T1000 (cell line): ENCODE measurements at regions not wholly inside any gene's neighbourhood (a gene's known extent, or its start where the extent isn't known, plus 50 kb on each side); places are given as distances from the start of the nearest gene placed in this dataset.

Source experiments
- DNase-seq: peaks from one replicate; lab custom pipeline; 2025; ENCODE audit warnings: mixed read lengths; lab: John Stamatoyannopoulos, UW

DNA sequence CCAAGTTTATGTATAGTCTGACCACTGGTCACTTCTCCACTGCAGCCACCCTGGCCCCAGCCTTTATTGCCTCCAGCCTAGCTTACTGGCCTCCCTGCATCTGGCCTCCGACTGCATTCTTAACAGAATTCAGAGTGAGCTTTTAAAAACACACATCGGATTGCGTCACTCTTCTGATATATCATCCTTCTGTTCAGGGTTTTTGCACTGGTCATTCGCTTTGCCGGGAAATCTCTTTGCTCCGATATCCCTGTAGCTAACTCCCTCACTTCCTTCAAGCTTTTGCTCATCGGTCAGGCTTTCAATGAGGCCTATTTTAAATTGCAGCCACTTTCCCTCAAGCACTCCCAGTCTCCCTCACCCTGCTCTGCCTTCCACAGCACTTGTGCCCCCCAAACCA, 101.6 kb upstream of the DLX2 start:
- no peak for DNase-seq

DNA sequence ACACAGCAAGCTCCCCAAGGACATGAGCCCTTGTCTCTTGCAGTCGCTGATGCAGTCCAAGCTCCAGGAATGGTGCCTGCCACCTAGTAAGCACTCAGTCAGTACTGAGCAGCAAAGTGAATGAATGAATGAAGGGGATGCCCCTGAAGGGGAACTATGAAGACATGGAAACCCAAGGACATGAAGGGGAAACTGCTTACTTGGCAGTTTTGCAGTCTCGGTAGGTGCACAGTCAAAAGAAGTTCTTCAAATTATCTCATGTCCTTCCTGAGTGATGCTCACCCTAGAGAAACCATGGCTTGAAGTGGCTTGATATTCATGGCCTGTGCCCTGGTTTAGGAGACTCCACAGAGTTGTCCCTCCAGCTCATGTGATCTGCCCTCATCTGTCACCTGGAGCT, 102.1 kb upstream of the DLX2 start:
- DNase-seq: no peak

DNA sequence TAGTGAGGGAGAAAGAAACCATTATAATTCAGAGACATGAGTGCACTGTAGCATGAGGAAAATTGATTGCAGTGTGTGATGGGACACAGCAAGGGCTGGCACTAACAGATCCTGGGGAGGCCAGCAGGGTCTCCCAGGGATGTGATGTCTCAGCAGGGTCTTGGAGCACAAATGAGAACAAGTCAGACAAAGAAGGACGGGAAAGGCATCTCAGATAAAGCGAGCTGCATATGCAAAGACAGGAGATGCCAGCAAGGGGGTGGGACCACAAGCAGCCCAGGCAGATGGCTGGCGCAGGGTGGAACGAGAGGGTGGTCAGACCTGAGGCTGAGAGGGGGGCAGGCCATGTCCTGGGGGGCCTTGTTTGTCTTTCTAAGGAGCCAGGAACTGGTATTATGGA, 102.6 kb upstream of the DLX2 start:
- DNase-seq: no peak

DNA sequence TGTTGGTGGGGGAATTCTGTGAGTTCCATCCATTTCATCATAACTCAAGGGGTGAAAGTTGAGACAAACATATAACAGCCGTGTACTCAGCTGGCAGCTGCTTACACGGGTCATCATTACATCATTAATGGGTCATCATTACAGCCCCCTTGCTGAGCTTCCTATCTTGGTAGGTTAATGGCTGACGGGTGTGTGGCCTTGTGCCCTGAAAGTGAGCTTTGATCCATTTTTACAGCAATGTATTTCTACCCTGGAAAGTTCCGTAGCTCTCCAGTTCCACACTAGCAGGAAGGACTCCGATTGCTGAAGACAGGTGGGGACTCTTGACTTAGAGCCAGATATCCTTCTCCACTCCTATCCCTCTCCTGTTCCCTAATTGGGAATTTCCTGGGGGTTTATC, 105.2 kb upstream of the DLX2 start:
- no peak for DNase-seq

DNA sequence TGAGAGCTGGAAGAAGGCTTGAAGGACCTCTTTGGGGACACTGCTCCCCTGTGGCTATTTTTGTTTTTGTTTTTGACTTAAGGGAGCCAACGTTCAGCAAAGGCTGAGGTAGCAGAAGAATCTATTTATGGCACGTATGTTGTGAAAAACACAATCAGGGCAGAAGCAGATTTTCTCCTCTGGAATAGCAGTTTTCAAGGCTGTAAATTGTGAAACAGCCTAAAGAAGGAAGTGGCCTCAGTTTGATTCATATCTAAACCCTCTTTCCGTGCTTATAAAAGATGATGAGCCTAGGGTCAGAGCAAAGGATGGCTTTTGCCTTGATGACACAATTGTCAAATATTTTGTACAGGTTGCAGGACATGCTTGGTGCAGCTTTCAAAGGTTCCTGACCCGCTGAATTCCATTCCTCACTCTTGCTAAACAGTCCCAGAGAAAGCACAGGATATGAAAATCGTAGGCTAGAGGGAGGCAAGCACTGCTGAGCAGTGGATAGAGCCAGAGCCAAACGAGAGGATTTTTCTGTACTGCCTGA, 106.2 kb upstream of the DLX2 start:
- no peak for DNase-seq

DNA sequence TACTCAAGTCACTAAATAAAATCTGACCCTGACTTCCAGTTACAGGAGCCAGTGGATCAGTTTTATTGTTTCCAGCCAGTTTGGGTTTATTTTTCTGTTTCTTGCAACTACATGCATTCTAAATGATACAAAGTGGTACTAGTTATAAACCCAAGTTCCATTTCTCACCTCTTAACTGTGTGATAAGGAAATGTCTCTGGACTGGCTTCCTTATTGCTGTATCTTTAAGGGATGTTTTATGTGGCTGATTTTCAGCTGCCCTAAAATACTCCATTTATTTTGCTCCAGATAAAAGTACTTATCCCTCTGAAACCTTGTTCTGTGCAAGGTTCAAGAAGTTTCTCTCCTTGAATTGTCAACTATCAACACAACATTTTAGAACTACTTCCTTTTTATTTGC, 107.9 kb upstream of the DLX2 start:
- no peak for DNase-seq

DNA sequence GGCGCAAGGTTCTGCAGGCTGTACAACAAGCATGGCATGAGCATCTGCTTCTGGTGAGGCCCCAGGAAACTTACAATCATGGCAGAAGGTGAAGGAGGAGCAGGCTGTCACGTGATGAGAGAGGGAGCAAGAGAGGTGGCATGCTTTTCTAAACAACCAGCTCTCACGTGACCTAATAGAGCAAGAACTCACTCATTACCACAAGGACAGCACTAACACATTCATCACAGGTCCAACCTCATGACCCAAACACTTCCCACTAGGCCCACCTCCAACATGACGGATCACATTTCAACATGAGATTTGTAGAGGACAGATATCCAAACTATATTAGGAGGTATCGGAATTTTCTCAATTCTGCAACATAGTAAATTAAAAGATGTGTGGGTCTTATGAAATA, 108.8 kb upstream of the DLX2 start:
- no peak for DNase-seq

DNA sequence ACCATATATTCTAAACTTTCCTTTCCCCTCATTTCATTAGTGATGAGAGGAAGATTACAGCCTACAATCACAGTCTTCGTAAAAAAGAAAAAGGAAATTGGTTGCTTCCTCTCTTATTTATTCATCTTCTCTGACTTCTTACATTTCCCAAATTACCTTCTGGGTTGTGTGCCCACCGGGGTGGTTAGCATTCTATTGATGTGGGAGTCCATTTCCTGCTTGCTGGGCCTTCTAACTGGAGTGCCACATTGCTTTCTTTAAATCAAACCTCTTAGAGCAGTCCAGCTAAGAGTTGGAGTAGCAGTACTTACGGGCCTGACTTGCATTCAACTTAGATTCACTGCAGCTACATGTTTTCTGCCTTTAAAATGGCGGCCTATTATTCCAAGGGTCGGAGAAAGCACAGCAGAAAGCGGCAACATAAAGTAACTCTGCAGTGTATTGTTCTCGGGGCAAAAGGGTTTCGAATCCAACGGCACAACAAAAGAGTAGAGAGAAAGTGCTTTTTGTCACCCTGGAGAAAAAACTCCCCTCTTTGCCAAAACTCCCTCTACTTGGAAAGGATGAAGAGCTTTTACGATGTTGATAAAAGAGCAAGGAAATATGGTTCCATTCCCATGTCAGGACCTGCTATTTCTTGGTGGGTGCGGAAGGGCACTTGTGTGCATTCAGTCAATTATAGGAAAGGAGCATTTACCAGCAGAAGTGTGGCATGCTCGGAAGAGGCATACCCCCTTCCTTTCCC, 110.6 kb upstream of the DLX2 start:
- DNase-seq: no peak

DNA sequence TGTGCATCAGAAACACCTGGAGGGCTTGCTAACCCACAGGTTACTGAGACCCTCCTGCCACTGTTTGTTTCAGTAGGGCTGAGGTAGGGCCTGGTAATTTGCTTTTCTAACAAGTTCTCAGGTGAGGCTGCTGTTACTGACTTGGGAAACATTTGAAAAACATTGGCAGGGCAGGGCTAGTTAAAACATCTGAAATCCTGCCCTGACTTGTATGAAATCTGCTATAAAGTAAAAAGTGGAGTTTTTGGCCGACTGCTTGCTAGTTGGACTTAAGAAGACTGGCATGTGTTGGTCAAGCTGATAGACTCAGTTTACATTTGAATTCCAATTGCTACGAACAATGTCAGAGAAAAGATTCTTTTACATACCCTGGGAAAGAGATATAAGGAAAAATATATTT, 111.6 kb upstream of the DLX2 start:
- no peak for DNase-seq

DNA sequence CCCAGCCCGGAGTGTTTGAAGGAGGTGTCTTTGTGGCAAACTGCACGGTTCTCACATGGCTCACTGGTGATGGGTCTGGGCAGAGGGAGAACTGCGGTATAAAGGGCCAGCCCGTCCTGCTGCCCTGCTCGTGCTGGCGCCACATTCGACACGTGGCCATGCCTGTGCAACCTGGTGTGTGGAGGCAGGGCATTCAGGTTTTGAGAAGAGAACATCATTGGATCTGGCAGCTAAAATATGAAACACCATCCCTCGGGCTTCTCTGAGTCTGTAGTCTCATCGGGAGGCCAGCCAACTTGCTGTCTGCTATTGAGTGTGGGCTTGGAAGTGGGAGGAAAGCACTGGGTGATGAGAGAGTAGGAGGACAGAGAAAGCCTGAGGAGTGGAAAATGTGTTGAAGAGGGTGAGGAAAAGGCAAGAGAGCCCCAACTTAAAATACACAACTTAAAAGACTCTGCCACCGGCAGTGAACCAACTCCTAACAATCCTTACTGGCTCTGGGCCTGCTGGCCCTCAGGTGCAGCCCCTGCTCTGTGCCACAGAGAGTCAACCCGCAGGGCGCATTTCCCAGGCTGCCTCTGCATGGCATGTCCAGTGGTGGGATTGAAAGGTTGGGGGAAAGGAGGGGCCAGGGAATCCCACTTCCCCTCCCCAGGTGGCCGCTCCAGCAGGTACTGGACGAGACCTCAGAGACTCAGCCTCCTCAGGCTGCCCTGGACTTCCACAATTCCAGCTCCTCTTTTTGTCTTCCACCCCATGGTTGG, 112.7 kb upstream of the DLX2 start:
- no peak for DNase-seq

DNA sequence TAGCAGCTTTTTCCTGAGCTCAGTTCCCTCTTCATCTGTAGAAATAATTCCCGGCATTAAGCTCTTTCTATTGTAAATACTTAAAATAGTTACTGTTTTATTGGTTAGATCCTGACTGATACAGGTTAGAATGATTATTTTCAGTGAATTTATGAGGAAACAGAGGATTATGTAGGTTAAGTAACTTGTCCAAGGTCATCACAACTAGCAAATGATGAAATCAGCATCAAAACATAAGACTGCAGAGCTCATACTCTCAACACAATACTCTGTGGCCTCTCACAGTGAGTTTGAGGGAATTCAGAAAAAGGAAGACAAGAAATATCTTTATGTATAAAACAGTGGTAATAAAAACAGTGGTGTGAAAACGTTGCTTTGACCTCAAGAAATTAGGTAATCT, 113.2 kb upstream of the DLX2 start:
- DNase-seq: no peak

DNA sequence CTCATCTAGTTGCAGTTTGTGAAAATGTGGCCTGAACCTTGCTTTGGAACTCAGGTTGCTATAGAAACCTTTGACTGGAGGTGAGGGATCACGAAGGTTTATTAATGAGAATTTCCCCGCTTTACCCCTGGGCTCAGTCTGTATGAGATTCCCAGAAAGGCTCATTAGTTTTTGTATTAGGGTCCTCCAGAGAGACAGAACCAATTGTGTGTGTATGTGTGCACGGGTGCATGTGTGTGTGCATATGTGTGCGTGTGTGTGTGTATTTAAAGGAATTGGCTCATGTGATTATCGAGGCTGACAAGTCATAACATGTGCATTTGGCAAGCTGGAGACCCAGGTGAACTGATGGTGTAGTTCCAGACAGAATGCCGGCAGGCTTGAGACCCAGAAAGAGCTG, 113.8 kb upstream of the DLX2 start:
- no peak for DNase-seq

DNA sequence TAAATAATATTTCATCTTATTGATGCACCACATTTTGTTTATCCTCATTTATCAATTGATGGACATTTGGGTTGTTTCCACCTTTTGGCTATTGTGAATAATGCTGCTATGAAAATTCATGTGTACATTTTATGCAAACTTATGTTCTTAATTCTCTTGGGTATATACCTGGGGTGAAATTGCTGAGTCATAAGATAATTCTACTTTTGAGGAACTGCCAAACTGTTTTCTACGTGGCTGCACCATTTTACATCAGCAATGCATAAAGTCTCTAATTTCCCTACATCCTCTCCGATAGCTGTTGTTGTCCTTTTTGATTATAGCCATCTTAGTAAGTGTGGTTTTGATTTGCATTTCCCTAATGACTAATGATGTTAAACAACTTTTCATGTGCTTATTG, 116.5 kb upstream of the DLX2 start:
- DNase-seq: no peak

DNA sequence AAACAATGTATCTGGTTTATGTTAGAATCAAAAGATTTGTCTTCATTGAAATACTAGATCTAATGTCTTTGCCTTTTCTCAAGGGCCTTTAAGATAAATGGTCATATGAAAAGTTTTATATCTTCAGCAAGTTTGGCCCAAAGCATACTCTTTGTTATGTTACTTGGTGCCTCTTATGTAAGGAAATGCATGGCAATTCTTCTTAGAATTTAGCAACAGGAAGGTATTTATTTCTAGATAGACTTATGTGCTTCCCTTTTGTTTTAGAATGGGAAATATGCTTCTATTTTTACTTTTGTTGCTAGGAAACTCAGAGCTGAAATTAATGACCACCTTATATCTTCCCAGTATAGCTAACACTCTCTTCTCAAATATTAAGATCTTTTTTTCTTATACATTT, 117.4 kb upstream of the DLX2 start:
- DNase-seq: no peak

DNA sequence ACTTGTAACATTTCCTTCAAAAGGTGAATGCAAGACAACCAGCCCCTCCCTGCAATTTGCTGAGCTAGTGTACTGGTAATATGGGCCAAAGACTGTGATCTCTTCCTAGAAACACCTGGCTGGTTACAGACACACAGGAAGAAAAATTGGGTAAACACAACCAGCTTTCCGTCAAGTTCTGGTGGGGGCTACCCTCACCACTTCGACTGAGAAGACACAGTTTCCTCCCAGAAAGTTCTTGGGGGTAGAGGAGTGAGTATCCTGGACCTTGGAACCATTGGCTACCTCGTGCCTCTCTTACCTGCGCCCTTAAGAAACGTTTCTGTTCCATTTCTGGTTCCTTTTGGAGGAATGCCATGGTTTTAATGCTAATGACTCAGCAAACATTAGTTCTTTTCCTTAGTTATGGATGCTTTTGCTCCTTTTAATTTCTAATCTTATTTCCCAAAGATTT, 120.9 kb upstream of the DLX2 start:
- DNase-seq: no peak

DNA sequence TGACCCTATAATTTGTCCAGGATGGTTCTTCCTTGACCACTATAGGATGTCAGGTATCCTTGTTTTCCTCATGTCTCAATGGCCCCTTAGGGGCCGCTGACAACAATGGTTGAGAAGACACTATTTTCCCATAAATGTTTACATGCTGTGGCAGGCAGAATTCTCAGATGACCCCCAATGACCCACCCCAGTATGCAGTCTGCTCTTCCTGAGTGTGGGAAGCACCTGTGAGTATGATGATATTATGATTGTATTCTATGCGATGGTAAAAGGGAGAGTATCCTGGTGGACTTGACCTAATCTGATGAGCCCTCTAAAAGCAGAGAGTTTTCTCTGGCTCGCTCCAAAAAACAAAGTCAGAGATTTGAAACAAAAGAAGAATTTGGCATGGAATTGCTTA, 123.1 kb upstream of the DLX2 start:
- DNase-seq: no peak

DNA sequence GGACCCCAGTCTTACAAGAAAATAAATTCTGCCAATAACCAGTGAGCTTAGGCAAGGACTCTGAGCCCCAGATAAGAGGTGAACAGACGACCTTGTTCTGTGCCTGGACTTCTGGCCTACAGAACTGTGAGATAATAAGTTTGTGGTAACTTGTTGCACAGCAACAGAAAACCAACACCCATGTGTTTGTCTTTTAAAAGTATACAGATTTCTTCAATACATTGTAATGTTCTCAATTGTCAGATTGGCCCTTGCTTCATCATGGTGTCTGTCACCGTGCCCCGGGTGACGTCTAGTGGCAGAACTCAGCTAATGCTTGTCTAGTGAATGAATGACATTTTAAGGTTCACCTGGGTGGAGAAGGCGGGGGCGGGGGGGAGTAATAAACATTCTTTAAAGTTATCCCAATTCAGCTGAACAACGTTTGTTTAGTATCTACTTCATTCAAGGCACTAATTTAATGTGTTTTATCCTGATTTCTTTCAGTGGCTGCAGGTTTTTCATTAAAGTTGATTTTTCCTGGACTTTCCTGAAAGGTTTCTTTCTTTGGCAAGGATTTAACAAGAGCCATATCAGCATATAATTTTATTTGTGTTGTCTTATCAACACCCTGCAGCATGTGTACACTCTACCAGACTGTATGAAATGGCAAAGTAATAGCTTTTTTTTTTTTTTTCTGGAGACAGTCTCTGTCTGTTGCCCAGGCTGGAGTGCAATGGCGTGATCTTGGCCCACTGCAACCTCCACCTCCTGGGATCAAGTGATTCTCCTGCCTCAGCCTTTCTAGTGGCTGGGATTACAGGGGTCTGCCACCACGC, 123.8 kb upstream of the DLX2 start:
- DNase-seq: no peak

DNA sequence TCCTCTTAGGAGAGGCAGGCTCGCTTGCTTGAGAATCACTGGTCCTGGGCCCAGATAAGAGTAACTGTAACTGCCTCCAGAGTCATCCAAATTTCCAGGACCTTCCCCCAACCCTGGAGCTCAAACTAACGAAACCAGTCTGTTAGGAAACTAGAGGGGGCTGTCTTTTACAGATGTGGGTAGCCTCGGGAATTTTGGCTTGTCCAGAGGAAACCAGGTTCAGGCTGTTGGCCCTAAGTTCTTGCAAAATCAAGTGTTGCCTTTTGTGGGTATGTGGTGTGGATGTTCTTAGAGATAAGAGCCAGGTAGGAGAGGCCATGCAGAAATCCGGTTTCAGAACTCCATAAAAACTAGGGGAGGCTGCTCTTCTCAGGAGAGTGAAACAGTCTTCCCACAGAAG, 125.0 kb upstream of the DLX2 start:
- no peak for DNase-seq

DNA sequence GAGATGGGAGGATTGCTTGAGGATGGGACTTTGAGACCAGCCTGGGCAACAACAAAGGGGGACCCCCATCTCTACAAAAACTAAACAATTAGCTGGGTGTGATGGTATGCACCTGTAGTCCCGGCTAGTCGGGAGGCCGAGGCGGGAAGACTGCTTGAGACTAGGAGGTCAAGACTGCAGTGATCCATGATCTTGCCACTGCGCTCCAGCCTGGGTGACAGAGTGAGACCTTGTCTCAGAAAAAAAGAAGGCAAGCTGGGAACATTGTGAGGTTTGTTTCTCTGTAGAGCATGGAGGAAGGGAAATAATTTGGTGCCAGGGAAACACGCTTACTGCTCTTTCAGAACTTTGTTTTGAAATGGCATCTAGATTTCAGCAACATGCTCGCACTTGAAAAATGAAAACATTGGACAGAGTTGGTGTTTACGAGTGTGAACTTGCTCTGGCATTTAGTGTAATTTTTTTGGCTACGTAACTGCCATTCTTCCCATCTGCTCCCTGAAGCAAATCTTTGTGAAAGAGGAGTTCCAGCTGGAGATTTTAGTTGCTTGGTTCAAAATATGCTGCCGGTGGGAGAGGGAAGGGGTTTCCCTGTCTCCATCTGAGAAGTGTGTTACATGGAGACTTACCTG, 125.6 kb upstream of the DLX2 start:
- no peak for DNase-seq

DNA sequence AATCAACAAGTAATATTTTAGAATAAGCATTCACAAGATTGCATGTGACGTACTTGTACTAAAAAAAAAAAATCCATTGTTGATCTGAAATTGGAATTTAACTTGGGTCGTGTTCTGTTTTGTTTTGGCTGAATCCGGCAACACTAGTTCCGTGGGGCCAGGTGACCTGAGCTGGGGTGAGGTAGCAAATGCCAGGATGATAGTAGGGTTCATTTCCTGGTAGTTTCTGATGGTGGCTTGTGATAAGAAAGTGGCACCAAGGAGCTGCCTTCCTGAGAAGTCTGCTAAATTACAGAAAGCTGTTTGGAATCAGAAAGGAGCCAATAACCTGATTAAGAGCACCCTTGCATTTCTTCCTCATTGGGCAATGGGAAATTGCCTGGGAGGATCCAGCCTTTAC, 126.4 kb upstream of the DLX2 start:
- DNase-seq: no peak

DNA sequence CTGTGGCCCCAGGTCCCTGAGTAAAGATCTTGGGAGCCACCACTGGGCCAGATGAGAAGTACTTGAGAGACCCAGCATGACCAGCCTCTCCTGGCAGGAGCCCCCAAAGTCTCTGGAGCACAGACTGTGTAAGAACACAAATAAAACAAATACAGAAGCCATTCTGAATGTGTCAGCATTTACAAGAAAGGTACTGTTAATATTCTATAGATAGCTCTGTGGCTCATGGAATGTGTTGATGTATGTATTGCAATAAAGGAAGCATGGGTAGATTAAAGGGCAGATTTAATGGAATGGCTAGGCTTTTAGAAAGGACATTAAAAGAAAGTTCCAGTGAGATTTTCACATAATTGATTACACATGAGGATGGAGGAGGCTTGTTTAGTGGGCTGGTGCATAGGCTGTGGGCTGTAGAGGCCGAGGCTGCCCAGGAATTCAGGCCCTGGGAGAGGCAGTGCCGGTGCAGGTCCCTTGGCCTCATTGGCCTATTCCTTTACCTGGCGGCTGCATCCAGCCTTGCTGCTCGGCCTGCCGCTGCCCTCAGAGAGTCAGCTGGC, 127.7 kb upstream of the DLX2 start:
- DNase-seq: no peak

DNA sequence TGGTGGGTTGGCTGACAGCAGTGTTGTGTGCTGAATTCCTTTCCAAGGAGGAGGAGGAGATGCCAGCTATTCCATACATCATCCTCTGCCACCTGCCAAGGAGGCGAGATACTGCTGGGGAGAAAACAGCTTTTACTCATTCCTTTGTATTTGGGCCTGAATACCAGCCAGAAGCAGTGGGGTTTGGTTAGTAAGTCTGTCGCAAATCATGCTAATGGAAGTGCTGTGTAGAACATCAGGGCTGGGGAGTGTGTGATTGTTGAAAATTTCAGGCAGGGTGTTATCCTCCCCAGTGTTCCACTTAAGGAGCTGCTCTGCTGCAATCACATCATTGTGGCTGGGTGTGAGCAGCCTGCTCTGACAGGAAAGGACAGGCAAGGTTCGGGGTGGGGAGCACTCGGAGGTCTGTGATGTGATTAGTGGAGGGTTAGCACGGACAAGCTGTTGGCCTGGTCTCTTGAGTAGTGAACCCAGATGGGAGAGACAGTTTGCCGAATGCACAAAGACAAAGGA, 128.2 kb upstream of the DLX2 start:
- no peak for DNase-seq
